RWPE2 (cell line): ENCODE measurements at regions not wholly inside any gene's neighbourhood (a gene's known extent, or its start where the extent isn't known, plus 50 kb on each side); places are given as distances from the start of the nearest gene placed in this dataset.

Experiments
- ATAC-seq: fragments of 200-7000 bp; cut with Tn5 transposase; 3 replicates; pipeline ENCODE4 v1.9.1; 2021; ENCODE audit warnings: low read depth
- DNase-seq: peaks from one replicate; pipeline ENCODE4 v3.0.0-alpha.2; 2020; ENCODE audit warnings: low spot score
- H3K27ac ChIP-seq: fragments of 450-650 bp; 2 replicates; pipeline ENCODE4 v1.5.1; 2017; ENCODE audit warnings: mild to moderate bottlenecking; ENCODE audit not compliant: poor library complexity, severe bottlenecking
- H3K27me3 ChIP-seq: fragments of 250-450 bp; sonication (Bioruptor Pico); 2 replicates; pipeline ENCODE4 v1.5.1; 2021; ENCODE audit warnings: mild to moderate bottlenecking, moderate library complexity; ENCODE audit not compliant: insufficient read depth, poor library complexity, severe bottlenecking
- H3K36me3 ChIP-seq: fragments of 250-450 bp; sonication (Bioruptor Pico); 2 replicates; pipeline ENCODE4 v1.5.1; 2020; ENCODE audit warnings: low read depth, mild to moderate bottlenecking, moderate library complexity
- H3K4me1 ChIP-seq: fragments of 250-450 bp; sonication (Bioruptor Pico); 2 replicates; pipeline ENCODE4 v1.5.1; 2021; ENCODE audit warnings: mild to moderate bottlenecking, moderate library complexity; ENCODE audit not compliant: insufficient read depth, poor library complexity, severe bottlenecking
- H3K4me3 ChIP-seq: fragments of 250-450 bp; sonication (Bioruptor Pico); 2 replicates; pipeline ENCODE4 v1.5.1; 2021; ENCODE audit warnings: mild to moderate bottlenecking, moderate library complexity; ENCODE audit not compliant: severe bottlenecking
- H3K9me3 ChIP-seq: fragments of 250-450 bp; sonication (Bioruptor Pico); 2 replicates; pipeline ENCODE4 v1.5.1; 2021; ENCODE audit warnings: mild to moderate bottlenecking, moderate library complexity; ENCODE audit not compliant: severe bottlenecking
- CTCF ChIP-seq: fragments of 450-650 bp; IDR thresholded peaks from one replicate; pipeline ENCODE4 v1.5.1; 2017; ENCODE audit warnings: mild to moderate bottlenecking, moderate library complexity; ENCODE audit not compliant: poor library complexity, severe bottlenecking

GRCh38 chr1:69271587-69272125, 296.1 kb upstream of the LRRC7 start:
- no peaks in the 10 kb centered on the region for H3K27me3 ChIP-seq
- TF ChIP-seq CTCF, result no peak
- H3K4me3 ChIP-seq, result no peak overlapping the region
- DNase-seq, result no peak
- H3K4me1 ChIP-seq, result no peaks in the 10 kb centered on the region
- ATAC-seq, result no peak
- no peaks in the 10 kb centered on the region for H3K36me3 ChIP-seq
- H3K27ac ChIP-seq, result no peak overlapping the region
- H3K9me3 ChIP-seq, result no peaks in the 10 kb centered on the region

GRCh38 chr1:69272684-69273083, 295.0 kb upstream of the LRRC7 start:
- H3K27ac ChIP-seq, result no peak overlapping the region
- H3K4me1 ChIP-seq, result no peaks in the 10 kb centered on the region
- no peak for TF ChIP-seq CTCF
- no peaks in the 10 kb centered on the region for H3K9me3 ChIP-seq
- H3K4me3 ChIP-seq, result no peak overlapping the region
- DNase-seq (no peak), ATAC-seq (no peak)
- no peaks in the 10 kb centered on the region for H3K27me3 ChIP-seq
- H3K36me3 ChIP-seq, result no peaks in the 10 kb centered on the region

GRCh38 chr1:69278923-69279322, 288.8 kb upstream of the LRRC7 start:
- DNase-seq (no peak), ATAC-seq (no peak)
- Histone ChIP-seq H3K4me1 (no peaks in the 10 kb centered on the region), H3K27ac (no peak overlapping the region), H3K9me3 (no peaks in the 10 kb centered on the region), H3K4me3 (no peak overlapping the region), H3K36me3 (no peaks in the 10 kb centered on the region), H3K27me3 (no peaks in the 10 kb centered on the region)
- no peak for TF ChIP-seq CTCF

- no peak overlapping the region for H3K27ac ChIP-seq
- no peaks in the 10 kb centered on the region for H3K9me3 ChIP-seq
- no peaks in the 10 kb centered on the region for H3K4me1 ChIP-seq
- no peak for TF ChIP-seq CTCF
- H3K4me3 ChIP-seq, result no peak overlapping the region
- ATAC-seq, result no peak
- no peaks in the 10 kb centered on the region for H3K36me3 ChIP-seq
- H3K27me3 ChIP-seq, result peaks cover 5% of the 10 kb centered on the region
- no peak for DNase-seq
Observed at GRCh38 chr1:69283516-69283915, 284.2 kb upstream of the LRRC7 start.

GRCh38 chr1:69284508-69284907, 283.2 kb upstream of the LRRC7 start:
- Histone ChIP-seq H3K4me1 (no peaks in the 10 kb centered on the region), H3K27ac (no peak overlapping the region), H3K9me3 (no peaks in the 10 kb centered on the region), H3K4me3 (no peak overlapping the region), H3K36me3 (no peaks in the 10 kb centered on the region), H3K27me3 (peaks cover 5% of the 10 kb centered on the region)
- DNase-seq (no peak), ATAC-seq (no peak)
- no peak for TF ChIP-seq CTCF
